GM10248 (cell line): ENCODE measurements at regions not wholly inside any gene's neighbourhood (a gene's known extent, or its start where the extent isn't known, plus 50 kb on each side); places are given as distances from the start of the nearest gene placed in this dataset.

Experiments used
- CTCF ChIA-PET: fragments of 300-600 bp; sonication (Branson Sonifier 250); formaldehyde crosslinking; extraction: SDS; loops from one replicate; lab custom pipeline; 2021; ENCODE audit warnings: antibody characterized with exemption; lab: Yijun Ruan, JAX
- POLR2A ChIA-PET: fragments of 350-650 bp; sonication (Branson Sonifier 250); formaldehyde crosslinking; extraction: SDS; loops from one replicate; lab custom pipeline; 2020; ENCODE audit warnings: antibody characterized with exemption; lab: Yijun Ruan, JAX
- DNase-seq: peaks from one replicate; pipeline ENCODE4 v3.0.0; 2012; ENCODE audit errors: extremely low spot score
- CTCF ChIP-seq: IDR thresholded peaks from 2 replicates; pipeline ENCODE4 v1.5.1; 2012; ENCODE audit warnings: mild to moderate bottlenecking, low read depth; ENCODE audit errors: extremely low read depth, missing control alignments, control extremely low read depth

GRCh38 chr11:69985331-69985640 lies 92.8 kb upstream of the ANO1 start:
- POLR2A ChIA-PET, result no interaction called here
- CTCF ChIA-PET, result no interaction called here
- no peak for DNase-seq
- no peak for TF ChIP-seq CTCF

- TF ChIP-seq CTCF, result no peak
- CTCF ChIA-PET, result no interaction called here
- DNase-seq, result no peak
- POLR2A ChIA-PET, result no interaction called here
Observed at GRCh38 chr11:69985641-69986439, 92.3 kb upstream of the ANO1 start.

- CTCF ChIA-PET, result no interaction called here
- no peak for DNase-seq
- POLR2A ChIA-PET, result no interaction called here
- TF ChIP-seq CTCF, result no peak
Observed at GRCh38 chr11:69986440-69986787, 91.7 kb upstream of the ANO1 start.

- ChIA-PET CTCF (no interaction called here), POLR2A (no interaction called here)
- no peak for TF ChIP-seq CTCF
- no peak for DNase-seq
Observed at GRCh38 chr11:69986830-69987229, 91.3 kb upstream of the ANO1 start.

- POLR2A ChIA-PET, result no interaction called here
- no peak for TF ChIP-seq CTCF
- CTCF ChIA-PET, result interaction anchor here (1.0 kb wide), 1 partner anchor 10 kb away, joined by 6 read pairs; no protein-coding TSS in a partner anchor
- no peak for DNase-seq
Observed at GRCh38 chr11:69992026-69992425, 86.1 kb upstream of the ANO1 start.

- ChIA-PET POLR2A (no interaction called here), CTCF (interaction anchor here (1.0 to 1.3 kb wide), 2 partner anchors 10 to 11 kb away, joined by 3 to 6 read pairs; no protein-coding TSS in a partner anchor)
- no peak for DNase-seq
- TF ChIP-seq CTCF, result no peak
Observed at GRCh38 chr11:69992943-69993694, 85.0 kb upstream of the ANO1 start.
